ENCODE measurements at regions not wholly inside any gene's neighbourhood (a gene's known extent, or its start where the extent isn't known, plus 50 kb on each side); places are given as distances from the start of the nearest gene placed in this dataset.

DNA sequence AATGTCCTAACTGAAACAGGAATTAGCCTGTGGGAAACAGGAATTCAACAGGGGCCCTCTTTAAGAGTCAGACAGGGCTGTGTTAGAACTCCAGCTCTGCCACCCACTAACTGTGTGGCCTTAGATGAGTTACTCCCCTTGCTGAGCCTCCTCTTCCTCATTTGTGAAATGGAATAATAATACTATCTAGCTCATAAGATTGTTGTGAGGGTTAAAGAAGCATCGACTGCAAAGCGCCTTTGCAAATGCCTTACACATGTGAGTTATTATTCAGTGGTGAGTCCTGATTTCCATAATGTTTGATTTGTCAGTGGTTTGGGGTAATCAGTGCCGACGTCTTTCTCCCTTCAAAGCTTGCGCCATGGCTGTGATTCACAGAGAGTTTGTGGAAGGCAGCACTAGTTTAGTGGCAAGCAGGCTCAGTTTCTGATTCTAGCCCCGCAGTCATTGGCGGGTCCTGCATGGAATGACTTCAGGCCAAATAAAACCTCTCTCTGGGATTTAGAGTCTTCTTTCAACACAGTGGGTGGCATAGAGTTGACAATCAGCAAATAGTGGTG, 388.5 kb downstream of the PLPP3 start:
- no peak for DNase-seq
- TF ChIP-seq, protein P1, sequence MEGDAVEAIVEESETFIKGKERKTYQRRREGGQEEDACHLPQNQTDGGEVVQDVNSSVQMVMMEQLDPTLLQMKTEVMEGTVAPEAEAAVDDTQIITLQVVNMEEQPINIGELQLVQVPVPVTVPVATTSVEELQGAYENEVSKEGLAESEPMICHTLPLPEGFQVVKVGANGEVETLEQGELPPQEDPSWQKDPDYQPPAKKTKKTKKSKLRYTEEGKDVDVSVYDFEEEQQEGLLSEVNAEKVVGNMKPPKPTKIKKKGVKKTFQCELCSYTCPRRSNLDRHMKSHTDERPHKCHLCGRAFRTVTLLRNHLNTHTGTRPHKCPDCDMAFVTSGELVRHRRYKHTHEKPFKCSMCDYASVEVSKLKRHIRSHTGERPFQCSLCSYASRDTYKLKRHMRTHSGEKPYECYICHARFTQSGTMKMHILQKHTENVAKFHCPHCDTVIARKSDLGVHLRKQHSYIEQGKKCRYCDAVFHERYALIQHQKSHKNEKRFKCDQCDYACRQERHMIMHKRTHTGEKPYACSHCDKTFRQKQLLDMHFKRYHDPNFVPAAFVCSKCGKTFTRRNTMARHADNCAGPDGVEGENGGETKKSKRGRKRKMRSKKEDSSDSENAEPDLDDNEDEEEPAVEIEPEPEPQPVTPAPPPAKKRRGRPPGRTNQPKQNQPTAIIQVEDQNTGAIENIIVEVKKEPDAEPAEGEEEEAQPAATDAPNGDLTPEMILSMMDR (IDR thresholded peaks at IDR 0.05; ENCODE audit: low read depth, low read length), result no peak

DNA sequence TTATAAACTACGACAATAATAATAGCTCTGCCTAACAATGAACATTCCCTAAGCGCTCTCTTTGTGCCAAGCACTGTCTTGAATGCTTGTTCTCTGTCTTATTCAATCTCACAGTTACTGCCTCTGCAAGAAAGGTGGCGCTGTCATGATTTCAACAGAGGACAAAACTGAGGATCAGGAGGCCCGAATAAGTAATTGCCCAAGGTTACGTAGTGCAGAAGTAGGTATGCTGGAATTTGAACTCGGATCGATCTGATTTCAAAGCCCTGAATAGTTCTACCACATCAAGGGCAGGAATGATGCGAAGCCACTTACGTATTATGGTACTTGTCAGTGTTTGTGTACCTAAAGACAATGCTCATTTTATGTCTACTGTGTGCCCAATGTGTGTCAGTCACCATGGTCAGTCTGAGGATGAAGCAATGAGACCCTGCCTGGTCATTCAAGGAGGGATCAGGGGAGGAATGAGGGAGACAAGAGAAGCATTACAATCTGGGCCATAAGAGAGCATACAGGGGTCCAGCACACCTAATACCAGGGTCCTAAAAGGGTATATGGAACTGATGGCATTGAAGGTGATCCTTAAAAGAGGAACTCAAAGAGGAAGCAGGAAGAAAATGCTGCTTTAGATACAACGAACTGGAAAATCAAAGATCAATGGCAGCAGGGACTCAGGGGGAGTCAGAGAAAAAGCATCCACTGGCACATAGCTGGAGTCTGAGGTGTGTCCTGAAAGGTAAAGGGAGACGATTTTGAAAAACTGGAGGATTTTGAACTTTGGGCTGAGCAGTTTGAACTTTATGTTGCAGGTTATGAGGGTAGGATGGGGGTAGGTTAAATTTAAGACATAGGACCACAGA, 389.2 kb downstream of the PLPP3 start:
- no peaks in the 10 kb centered on the region for H3K27me3 ChIP-seq
- no peaks in the 10 kb centered on the region for H3K4me1 ChIP-seq
- no peak overlapping the region for H3K4me3 ChIP-seq (ENCODE audit: low read depth, low read length)
- no peaks in the 10 kb centered on the region for H3K9me3 ChIP-seq
- TF ChIP-seq, protein P1 (IDR thresholded peaks at IDR 0.05; ENCODE audit: low read depth, low read length), result peak; percentile 33; the same call in 1 of the 2 replicates
- no peaks in the 10 kb centered on the region for H3K36me3 ChIP-seq
- no peak for DNase-seq

More for the DNA sequence above, 388.5 kb downstream of the PLPP3 start:
- no peak overlapping the region for H3K4me3 ChIP-seq (ENCODE audit: low read depth, low read length)
- H3K9me3 ChIP-seq, result no peaks in the 10 kb centered on the region
- no peaks in the 10 kb centered on the region for H3K36me3 ChIP-seq
- H3K27me3 ChIP-seq, result no peaks in the 10 kb centered on the region
- no peaks in the 10 kb centered on the region for H3K4me1 ChIP-seq

DNA sequence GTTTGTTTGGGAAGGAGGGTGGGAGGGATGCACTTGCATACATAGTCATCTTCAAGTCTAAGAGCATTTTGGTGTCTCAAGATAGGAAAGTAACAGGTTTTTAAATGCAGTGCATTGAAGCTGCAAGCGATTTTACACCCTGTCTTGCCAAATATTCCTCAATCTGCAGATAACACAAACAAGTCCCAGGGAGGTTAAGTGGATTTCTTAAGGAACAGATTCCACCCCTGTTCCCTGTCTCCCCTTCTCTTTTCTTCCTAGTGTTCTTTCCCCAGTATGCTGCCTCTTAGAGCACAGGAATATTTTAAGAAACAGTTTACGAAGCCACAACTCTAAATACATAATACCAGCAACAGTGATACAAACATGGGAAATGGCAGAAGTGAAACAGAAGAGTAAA, 389.9 kb downstream of the PLPP3 start:
- no peaks in the 10 kb centered on the region for H3K4me1 ChIP-seq
- H3K36me3 ChIP-seq, result no peaks in the 10 kb centered on the region
- no peaks in the 10 kb centered on the region for H3K9me3 ChIP-seq
- no peaks in the 10 kb centered on the region for H3K27me3 ChIP-seq
- DNase-seq, result no peak
- H3K4me3 ChIP-seq (ENCODE audit: low read depth, low read length), result no peak overlapping the region
- TF ChIP-seq, protein P1 (IDR thresholded peaks at IDR 0.05; ENCODE audit: low read depth, low read length), result no peak

DNA sequence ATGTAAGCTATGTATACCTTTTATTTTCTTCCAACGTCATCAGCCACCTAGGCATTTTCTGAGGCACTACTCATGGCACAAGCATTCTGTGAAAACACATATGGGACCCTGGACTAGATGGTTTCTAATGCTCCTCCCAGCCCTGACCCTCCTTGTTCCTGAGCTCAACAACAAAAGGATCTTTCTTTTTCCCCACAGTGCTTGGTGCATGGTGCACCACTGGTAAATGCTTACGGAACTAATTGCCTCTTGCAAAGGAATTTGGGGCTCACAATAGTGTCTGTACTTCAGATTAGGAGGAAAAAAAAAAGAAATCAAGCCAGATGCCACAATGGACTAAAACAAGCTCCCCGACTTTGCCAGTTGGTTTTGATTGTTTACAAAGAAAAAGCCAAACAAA, 390.5 kb downstream of the PLPP3 start:
- DNase-seq, result no peak
- H3K36me3 ChIP-seq, result no peaks in the 10 kb centered on the region
- no peak overlapping the region for H3K4me3 ChIP-seq (ENCODE audit: low read depth, low read length)
- no peaks in the 10 kb centered on the region for H3K27me3 ChIP-seq
- no peaks in the 10 kb centered on the region for H3K4me1 ChIP-seq
- TF ChIP-seq, protein P1 (IDR thresholded peaks at IDR 0.05; ENCODE audit: low read depth, low read length), result no peak
- H3K9me3 ChIP-seq, result no peaks in the 10 kb centered on the region

DNA sequence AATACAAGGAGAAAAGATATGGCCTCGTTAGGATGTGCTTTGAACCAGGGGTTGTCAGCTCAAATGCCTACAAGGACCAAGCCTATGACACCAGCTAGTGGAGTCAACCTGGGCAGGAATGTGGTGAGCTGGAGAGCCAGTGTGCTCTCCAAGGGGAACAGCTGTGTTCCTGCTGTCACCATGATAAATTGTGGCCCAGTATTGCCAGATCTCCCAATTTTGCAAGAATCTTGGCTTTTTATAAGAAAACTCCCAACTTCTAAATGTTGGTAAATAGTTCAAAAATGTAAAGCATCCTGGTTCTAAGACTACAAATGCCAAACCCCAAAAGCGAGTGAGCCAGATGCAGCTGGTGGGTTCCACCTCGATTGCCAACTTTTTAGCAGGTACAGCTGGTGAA, 391.1 kb downstream of the PLPP3 start:
- H3K4me3 ChIP-seq (ENCODE audit: low read depth, low read length), result no peak overlapping the region
- DNase-seq, result no peak
- TF ChIP-seq, protein P1 (IDR thresholded peaks at IDR 0.05; ENCODE audit: low read depth, low read length), result no peak
- no peaks in the 10 kb centered on the region for H3K4me1 ChIP-seq
- H3K36me3 ChIP-seq, result no peaks in the 10 kb centered on the region
- no peaks in the 10 kb centered on the region for H3K9me3 ChIP-seq
- no peaks in the 10 kb centered on the region for H3K27me3 ChIP-seq

DNA sequence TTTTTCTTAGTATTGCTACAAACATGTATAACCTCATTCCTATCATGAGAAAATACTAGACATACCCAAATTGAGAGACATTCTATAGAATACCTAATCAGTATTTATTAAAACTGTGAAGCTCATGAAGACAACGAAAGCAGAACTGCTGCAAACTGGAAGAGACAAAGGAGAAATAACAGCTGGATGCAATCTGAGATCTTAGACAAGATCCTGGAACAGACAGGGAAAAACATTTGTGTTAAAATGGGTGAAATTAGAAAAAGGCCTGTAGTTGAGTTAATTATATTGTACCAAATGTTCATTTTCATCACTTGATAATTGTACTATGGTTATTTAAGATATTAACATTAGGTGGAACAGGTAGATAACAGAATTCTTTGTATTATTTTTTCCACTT, 392.0 kb downstream of the PLPP3 start:
- DNase-seq, result no peak
- Histone ChIP-seq H3K27me3 (no peaks in the 10 kb centered on the region), H3K4me3 (ENCODE audit: low read depth, low read length) (no peak overlapping the region), H3K4me1 (no peaks in the 10 kb centered on the region), H3K9me3 (no peaks in the 10 kb centered on the region), H3K36me3 (no peaks in the 10 kb centered on the region)
- TF ChIP-seq, protein P1 (IDR thresholded peaks at IDR 0.05; ENCODE audit: low read depth, low read length), result no peak
